ENCODE measurements at regions not wholly inside any gene's neighbourhood (a gene's known extent, or its start where the extent isn't known, plus 50 kb on each side); places are given as distances from the start of the nearest gene placed in this dataset.

- Histone ChIP-seq H3K4me1 (ENCODE audit: insufficient read depth, low read length) (no peaks in the 10 kb centered on the region), H3K36me3 (ENCODE audit: insufficient read depth, low read length) (no peaks in the 10 kb centered on the region), H3K9me3 (ENCODE audit: insufficient read depth, low read length, severe bottlenecking) (no peaks in the 10 kb centered on the region), H3K4me2 (ENCODE audit: insufficient read depth, low read length) (no peak overlapping the region), H3K27me3 (ENCODE audit: insufficient read depth, low read length, poor library complexity) (peaks cover 3% of the 10 kb centered on the region), H3K79me2 (ENCODE audit: insufficient read depth, low read length) (no peaks in the 10 kb centered on the region), H3K9ac (ENCODE audit: low read depth, low read length) (no peak overlapping the region), H4K20me1 (ENCODE audit: insufficient read depth, low read length) (no peaks in the 10 kb centered on the region), H3K4me3 (ENCODE audit: low read depth in 1 of 2, low read length in 2 of 2) (no peak overlapping the region), H3K27ac (ENCODE audit: low read length) (no peak overlapping the region), H2AFZ (ENCODE audit: low read depth, low read length) (no peak overlapping the region)
- ATAC-seq (ENCODE audit: insufficient read depth, low read depth) (no peak), DNase-seq (no peak)
- TF ChIP-seq CTCF (IDR thresholded peaks at IDR 0.05; ENCODE audit: borderline replicate concordance, extremely low read depth, low read length, poor library complexity, severe bottlenecking) (no peak), EZH2 (IDR thresholded peaks at IDR 0.05; ENCODE audit: borderline replicate concordance, low read depth, low read length, severe bottlenecking) (no peak)
Observed at GRCh38 chr4:112093636-112094202, 51.5 kb upstream of the FAM241A start.

- Histone ChIP-seq H3K79me2 (ENCODE audit: insufficient read depth, low read length) (no peaks in the 10 kb centered on the region), H3K27me3 (ENCODE audit: insufficient read depth, low read length, poor library complexity) (peaks cover 3% of the 10 kb centered on the region), H3K4me3 (ENCODE audit: low read depth in 1 of 2, low read length in 2 of 2) (no peak overlapping the region), H3K9ac (ENCODE audit: low read depth, low read length) (no peak overlapping the region), H3K4me1 (ENCODE audit: insufficient read depth, low read length) (no peaks in the 10 kb centered on the region), H3K36me3 (ENCODE audit: insufficient read depth, low read length) (no peaks in the 10 kb centered on the region), H3K27ac (ENCODE audit: low read length) (no peak overlapping the region), H3K4me2 (ENCODE audit: insufficient read depth, low read length) (no peak overlapping the region), H2AFZ (ENCODE audit: low read depth, low read length) (no peak overlapping the region), H4K20me1 (ENCODE audit: insufficient read depth, low read length) (no peaks in the 10 kb centered on the region), H3K9me3 (ENCODE audit: insufficient read depth, low read length, severe bottlenecking) (no peaks in the 10 kb centered on the region)
- no peak for TF ChIP-seq EZH2 (IDR thresholded peaks at IDR 0.05; ENCODE audit: borderline replicate concordance, low read depth, low read length, severe bottlenecking)
- no peak for TF ChIP-seq CTCF (IDR thresholded peaks at IDR 0.05; ENCODE audit: borderline replicate concordance, extremely low read depth, low read length, poor library complexity, severe bottlenecking)
- ATAC-seq (ENCODE audit: insufficient read depth, low read depth) (no peak), DNase-seq (no peak)
Observed at GRCh38 chr4:112094330-112094729, 50.9 kb upstream of the FAM241A start.

Data from DND-41 (cell line).